Testis (tissue), 2 donors: ENCODE measurements at regions not wholly inside any gene's neighbourhood (a gene's known extent, or its start where the extent isn't known, plus 50 kb on each side); places are given as distances from the start of the nearest gene placed in this dataset.

Experiments used
- DNase-seq: peaks from one replicate; pipeline ENCODE4 v3.0.0-alpha.2; 2019
- H3K27ac ChIP-seq, 2 donors: fragments of 200-600 bp; sonication (generic); one replicate each; pipeline ENCODE4 v1.5.1; 2019
- H3K27me3 ChIP-seq: fragments of 200-600 bp; sonication (generic); one replicate; pipeline ENCODE4 v1.5.1; 2019
- H3K36me3 ChIP-seq: fragments of 200-600 bp; sonication (generic); one replicate; pipeline ENCODE4 v1.5.1; 2017; ENCODE audit warnings: low read depth; ENCODE audit errors: missing control alignments
- H3K4me1 ChIP-seq: fragments of 200-600 bp; sonication (generic); one replicate; pipeline ENCODE4 v1.5.1; 2019
- H3K4me3 ChIP-seq, 2 donors: fragments of 200-600 bp; sonication (generic); one replicate each; pipeline ENCODE4 v1.5.1; 2017 to 2019
- H3K9me3 ChIP-seq: fragments of 200-600 bp; sonication (generic); one replicate; pipeline ENCODE4 v1.5.1; 2017
- POLR2A ChIP-seq: fragments of 450-650 bp; IDR thresholded peaks from one replicate; pipeline ENCODE4 v1.6.1; 2017; ENCODE audit warnings: antibody characterized with exemption, mild to moderate bottlenecking, moderate library complexity
- WGBS, 2 donors: methylation state at CpG; one replicate each; pipeline ENCODE4 v1.1.5; 2018; 5-methylcytosine and 5-hydroxymethylcytosine counted together
- intact Hi-C: fragments of 100-400 bp; cut with DNase I; formaldehyde crosslinking; loops from one replicate; pipeline ENCODE4 v1.15.1; 2023; ENCODE audit warnings: low total_unique reads
- TF ChIP-seq, protein P1 (sequence below), 3 experiments: fragments of 450-650 bp in 2 of 3; fragments of 200-600 bp in 1 of 3; sonication (generic) in 1 of 3; IDR thresholded peaks; one replicate each; pipeline ENCODE4 v1.5.1; 2016 to 2019; ENCODE audit warnings: antibody characterized with exemption in 3 of 3, mild to moderate bottlenecking in 2 of 3, moderate library complexity in 1 of 3

DNA sequence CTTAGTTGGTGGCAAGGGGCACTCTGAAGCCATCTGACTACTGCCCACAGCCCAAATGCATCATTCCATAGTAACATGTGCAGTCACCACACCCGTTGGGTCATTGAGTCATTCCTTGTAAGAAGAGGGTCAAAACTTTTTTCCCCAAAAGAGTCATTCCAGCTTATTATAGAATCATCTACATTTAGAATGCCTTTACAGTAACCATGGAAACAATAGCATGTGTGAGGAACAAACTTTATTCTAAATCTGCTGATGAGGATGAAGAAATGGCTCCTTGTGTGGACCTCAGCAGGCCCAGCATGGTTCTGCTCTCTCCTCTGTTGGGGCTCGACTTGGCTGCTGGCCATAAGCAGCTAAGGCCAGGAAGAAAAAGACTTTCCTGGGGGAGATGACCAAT is 111.2 kb upstream of the PTPRT start:
- no peak for DNase-seq
- TF ChIP-seq, protein P1, sequence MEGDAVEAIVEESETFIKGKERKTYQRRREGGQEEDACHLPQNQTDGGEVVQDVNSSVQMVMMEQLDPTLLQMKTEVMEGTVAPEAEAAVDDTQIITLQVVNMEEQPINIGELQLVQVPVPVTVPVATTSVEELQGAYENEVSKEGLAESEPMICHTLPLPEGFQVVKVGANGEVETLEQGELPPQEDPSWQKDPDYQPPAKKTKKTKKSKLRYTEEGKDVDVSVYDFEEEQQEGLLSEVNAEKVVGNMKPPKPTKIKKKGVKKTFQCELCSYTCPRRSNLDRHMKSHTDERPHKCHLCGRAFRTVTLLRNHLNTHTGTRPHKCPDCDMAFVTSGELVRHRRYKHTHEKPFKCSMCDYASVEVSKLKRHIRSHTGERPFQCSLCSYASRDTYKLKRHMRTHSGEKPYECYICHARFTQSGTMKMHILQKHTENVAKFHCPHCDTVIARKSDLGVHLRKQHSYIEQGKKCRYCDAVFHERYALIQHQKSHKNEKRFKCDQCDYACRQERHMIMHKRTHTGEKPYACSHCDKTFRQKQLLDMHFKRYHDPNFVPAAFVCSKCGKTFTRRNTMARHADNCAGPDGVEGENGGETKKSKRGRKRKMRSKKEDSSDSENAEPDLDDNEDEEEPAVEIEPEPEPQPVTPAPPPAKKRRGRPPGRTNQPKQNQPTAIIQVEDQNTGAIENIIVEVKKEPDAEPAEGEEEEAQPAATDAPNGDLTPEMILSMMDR (IDR thresholded peaks at IDR 0.05) = no peak
- TF ChIP-seq POLR2A = no peak
- no peaks in the 10 kb centered on the region for H3K36me3 ChIP-seq
- no peak overlapping the region for H3K27ac ChIP-seq
- 68 to 75% methylated on average over 2 of the region's 2 CpGs for WGBS, 2 donors
- no peaks in the 10 kb centered on the region for H3K9me3 ChIP-seq
- no peaks in the 10 kb centered on the region for H3K27me3 ChIP-seq
- H3K4me1 ChIP-seq = no peaks in the 10 kb centered on the region
- no peak overlapping the region for H3K4me3 ChIP-seq
- intact Hi-C loops = no loop called here

DNA sequence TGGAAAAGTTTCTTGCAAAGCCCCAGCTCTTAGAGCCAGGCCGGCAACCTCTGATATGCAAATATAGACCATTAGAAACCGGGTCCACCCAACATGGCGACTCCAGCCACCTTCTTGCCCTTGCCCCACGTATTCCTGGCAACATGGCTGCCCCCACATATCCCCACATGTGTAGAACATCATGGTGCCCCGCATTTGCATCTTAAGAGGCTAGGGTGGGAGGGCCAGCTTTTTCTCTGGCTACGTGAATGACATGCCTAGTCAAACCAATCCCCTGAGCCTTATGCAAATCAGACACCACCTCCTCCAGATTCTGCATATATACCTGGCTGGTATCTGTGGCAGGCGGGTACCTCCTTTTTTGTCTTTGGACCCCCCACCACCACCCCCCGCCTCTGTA is 106.1 kb upstream of the PTPRT start:
- no peak overlapping the region for H3K27ac ChIP-seq
- WGBS, 2 donors = 59 to 71% methylated on average over 8 of the region's 8 CpGs
- no peaks in the 10 kb centered on the region for H3K27me3 ChIP-seq
- no peaks in the 10 kb centered on the region for H3K4me1 ChIP-seq
- H3K36me3 ChIP-seq = no peaks in the 10 kb centered on the region
- no peak for DNase-seq
- no peaks in the 10 kb centered on the region for H3K9me3 ChIP-seq
- intact Hi-C loops = no loop called here
- no peak for TF ChIP-seq POLR2A
- TF ChIP-seq, protein P1 (IDR thresholded peaks at IDR 0.05) = no peak
- H3K4me3 ChIP-seq = no peak overlapping the region

- Histone ChIP-seq H3K4me1 (no peaks in the 10 kb centered on the region), H3K27me3 (no peaks in the 10 kb centered on the region), H3K4me3 (no peak overlapping the region), H3K9me3 (no peaks in the 10 kb centered on the region), H3K27ac (no peak overlapping the region), H3K36me3 (no peaks in the 10 kb centered on the region)
- intact Hi-C loops = no loop called here
- WGBS, 2 donors = 86 to 88% methylated on average over 8 to 9 of the region's 9 CpGs
- no peak for TF ChIP-seq POLR2A
- TF ChIP-seq, protein P1 (IDR thresholded peaks at IDR 0.05) = no peak
- no peak for DNase-seq
Observed at GRCh38 chr20:43295263-43295662, 105.6 kb upstream of the PTPRT start.

DNA sequence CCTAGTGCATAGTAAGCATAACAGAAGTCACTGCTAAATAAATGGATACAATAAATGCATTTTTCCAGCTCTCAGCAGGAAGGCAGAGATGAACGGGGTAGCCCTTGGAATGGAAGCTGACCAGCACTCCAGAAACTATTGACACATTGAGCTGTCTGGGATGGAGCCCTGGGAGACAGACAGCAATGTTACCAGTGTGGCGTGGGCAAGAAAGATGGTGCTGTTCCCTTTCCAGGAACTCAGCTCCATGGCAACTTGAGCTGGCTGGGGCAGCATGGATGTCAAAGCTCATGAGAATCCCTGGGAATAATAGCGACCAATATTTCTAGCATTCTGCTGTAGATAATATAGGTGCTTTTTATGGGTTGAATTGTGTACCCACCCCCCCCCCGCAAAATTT is 104.3 kb upstream of the PTPRT start:
- H3K9me3 ChIP-seq = no peaks in the 10 kb centered on the region
- TF ChIP-seq, protein P1 (IDR thresholded peaks at IDR 0.05) = no peak
- TF ChIP-seq POLR2A = no peak
- intact Hi-C loops = no loop called here
- WGBS, 2 donors = 76 to 86% methylated on average over 4 of the region's 4 CpGs
- no peaks in the 10 kb centered on the region for H3K27me3 ChIP-seq
- H3K4me1 ChIP-seq = no peaks in the 10 kb centered on the region
- no peak overlapping the region for H3K27ac ChIP-seq
- no peak overlapping the region for H3K4me3 ChIP-seq
- H3K36me3 ChIP-seq = no peaks in the 10 kb centered on the region
- no peak for DNase-seq

GRCh38 chr20:43293068-43293786 is 103.5 kb upstream of the PTPRT start:
- Histone ChIP-seq H3K36me3 (no peaks in the 10 kb centered on the region), H3K4me1 (no peaks in the 10 kb centered on the region), H3K27ac (no peak overlapping the region), H3K9me3 (no peaks in the 10 kb centered on the region), H3K27me3 (no peaks in the 10 kb centered on the region), H3K4me3 (no peak overlapping the region)
- DNase-seq = no peak
- TF ChIP-seq, protein P1 (IDR thresholded peaks at IDR 0.05) = no peak
- TF ChIP-seq POLR2A = no peak
- WGBS, 2 donors = 82 to 83% methylated on average over 11 of the region's 11 CpGs
- intact Hi-C loops = no loop called here
